DND-41 (cell line): ENCODE measurements at regions not wholly inside any gene's neighbourhood (a gene's known extent, or its start where the extent isn't known, plus 50 kb on each side); places are given as distances from the start of the nearest gene placed in this dataset.

ENCODE experiments used
- EZH2 ChIP-seq: IDR thresholded peaks from 3 replicates; pipeline ENCODE4 v1.6.1; 2012; ENCODE audit warnings: borderline replicate concordance, low read depth, mild to moderate bottlenecking, moderate library complexity, low read length, inconsistent platforms; ENCODE audit not compliant: severe bottlenecking
- TF ChIP-seq, protein P1 (sequence below): IDR thresholded peaks from 2 replicates; pipeline ENCODE4 v1.5.1; 2012; ENCODE audit warnings: borderline replicate concordance, low read length, moderate library complexity, mild to moderate bottlenecking; ENCODE audit not compliant: poor library complexity, severe bottlenecking; ENCODE audit errors: extremely low read depth

DNA sequence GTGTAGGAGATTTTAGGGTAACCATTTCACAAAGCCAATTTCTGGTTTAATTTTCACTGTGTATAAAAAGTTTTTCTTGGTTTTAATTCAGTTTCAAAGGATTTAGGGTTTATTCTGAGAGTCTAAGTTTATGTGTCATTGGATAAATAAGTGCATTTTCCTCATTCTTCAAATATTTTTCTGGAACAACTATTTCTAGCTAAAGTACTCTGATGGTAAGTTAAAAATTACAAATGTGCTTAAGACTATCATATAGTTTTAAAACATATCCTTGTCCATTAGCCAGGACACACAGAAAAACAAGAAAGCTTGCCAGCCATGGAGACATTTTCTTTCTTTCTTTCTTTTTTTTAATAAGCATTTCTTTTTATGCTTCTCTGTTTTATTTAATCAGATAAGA is 333.0 kb downstream of the RFPL4B start:
- TF ChIP-seq, protein P1, sequence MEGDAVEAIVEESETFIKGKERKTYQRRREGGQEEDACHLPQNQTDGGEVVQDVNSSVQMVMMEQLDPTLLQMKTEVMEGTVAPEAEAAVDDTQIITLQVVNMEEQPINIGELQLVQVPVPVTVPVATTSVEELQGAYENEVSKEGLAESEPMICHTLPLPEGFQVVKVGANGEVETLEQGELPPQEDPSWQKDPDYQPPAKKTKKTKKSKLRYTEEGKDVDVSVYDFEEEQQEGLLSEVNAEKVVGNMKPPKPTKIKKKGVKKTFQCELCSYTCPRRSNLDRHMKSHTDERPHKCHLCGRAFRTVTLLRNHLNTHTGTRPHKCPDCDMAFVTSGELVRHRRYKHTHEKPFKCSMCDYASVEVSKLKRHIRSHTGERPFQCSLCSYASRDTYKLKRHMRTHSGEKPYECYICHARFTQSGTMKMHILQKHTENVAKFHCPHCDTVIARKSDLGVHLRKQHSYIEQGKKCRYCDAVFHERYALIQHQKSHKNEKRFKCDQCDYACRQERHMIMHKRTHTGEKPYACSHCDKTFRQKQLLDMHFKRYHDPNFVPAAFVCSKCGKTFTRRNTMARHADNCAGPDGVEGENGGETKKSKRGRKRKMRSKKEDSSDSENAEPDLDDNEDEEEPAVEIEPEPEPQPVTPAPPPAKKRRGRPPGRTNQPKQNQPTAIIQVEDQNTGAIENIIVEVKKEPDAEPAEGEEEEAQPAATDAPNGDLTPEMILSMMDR, result no peak
- TF ChIP-seq EZH2, result no peak
